Upper lobe of left lung (tissue), 6 donors: ENCODE measurements at regions not wholly inside any gene's neighbourhood (a gene's known extent, or its start where the extent isn't known, plus 50 kb on each side); places are given as distances from the start of the nearest gene placed in this dataset.

ENCODE experiments used
- ATAC-seq, 2 donors: fragments of 200-7000 bp; cut with Tn5 transposase; one replicate each; pipeline ENCODE4 v1.9.1; 2022; ENCODE audit warnings: mild to moderate bottlenecking in 2 of 2, moderate library complexity in 2 of 2; ENCODE audit not compliant: low FRiP score in 2 of 2
- DNase-seq, 2 donors: peaks; one replicate each; pipeline ENCODE4 v3.0.0-alpha.2; 2019 to 2020
- H3K27ac ChIP-seq, 4 donors: fragments of 200-600 bp; sonication (generic); one replicate each; pipeline ENCODE4 v1.5.1; 2016 to 2019
- H3K27me3 ChIP-seq, 4 donors: fragments of 200-600 bp; sonication (generic); one replicate each; pipeline ENCODE4 v1.5.1; 2017 to 2019
- H3K36me3 ChIP-seq, 4 donors: fragments of 200-600 bp; sonication (generic); one replicate each; pipeline ENCODE4 v1.5.1; 2016 to 2019
- H3K4me1 ChIP-seq, 4 donors: fragments of 200-600 bp; sonication (generic); one replicate each; pipeline ENCODE4 v1.5.1; 2018 to 2019
- H3K4me3 ChIP-seq, 4 donors: fragments of 200-600 bp; sonication (generic); one replicate each; pipeline ENCODE4 v1.5.1; 2017 to 2019; ENCODE audit warnings: mild to moderate bottlenecking in 2 of 4, moderate library complexity in 1 of 4
- H3K9me3 ChIP-seq, 4 donors: fragments of 200-600 bp; sonication (generic); one replicate each; pipeline ENCODE4 v1.5.1; 2018 to 2019
- EP300 ChIP-seq, 4 donors: sonication (generic); formaldehyde crosslinking; IDR thresholded peaks; one replicate each; pipeline ENCODE4 v1.5.1; 2017; ENCODE audit warnings: antibody characterized with exemption in 4 of 4, control low read depth in 2 of 4
- POLR2A ChIP-seq, 4 donors: fragments of 450-650 bp; IDR thresholded peaks; one replicate each; pipeline ENCODE4 v1.5.1; 2016 to 2017; ENCODE audit warnings: antibody characterized with exemption in 4 of 4, mild to moderate bottlenecking in 2 of 4
- POLR2AphosphoS5 ChIP-seq, 2 donors: sonication (generic); formaldehyde crosslinking; IDR thresholded peaks; one replicate each; pipeline ENCODE4 v1.5.1; 2017; ENCODE audit warnings: antibody characterized with exemption in 2 of 2
- WGBS, 2 donors: methylation state at CpG; one replicate each; pipeline ENCODE4 v1.1.5; 2017 to 2018; 5-methylcytosine and 5-hydroxymethylcytosine counted together
- TF ChIP-seq, protein P1 (sequence below), 6 experiments: fragments of 450-650 bp in 4 of 6; fragments of 200-600 bp in 2 of 6; sonication (generic) in 2 of 6; IDR thresholded peaks; one replicate each; pipeline ENCODE4 v1.5.1; 2016 to 2019; ENCODE audit warnings: antibody characterized with exemption in 6 of 6
- donor health status: DM: no; HTN: no; CAD: no; lungs with moderate emphysema.
- donor health status: DM: no; HTN: yes; CAD: no; lungs with severe emphysema.

DNA sequence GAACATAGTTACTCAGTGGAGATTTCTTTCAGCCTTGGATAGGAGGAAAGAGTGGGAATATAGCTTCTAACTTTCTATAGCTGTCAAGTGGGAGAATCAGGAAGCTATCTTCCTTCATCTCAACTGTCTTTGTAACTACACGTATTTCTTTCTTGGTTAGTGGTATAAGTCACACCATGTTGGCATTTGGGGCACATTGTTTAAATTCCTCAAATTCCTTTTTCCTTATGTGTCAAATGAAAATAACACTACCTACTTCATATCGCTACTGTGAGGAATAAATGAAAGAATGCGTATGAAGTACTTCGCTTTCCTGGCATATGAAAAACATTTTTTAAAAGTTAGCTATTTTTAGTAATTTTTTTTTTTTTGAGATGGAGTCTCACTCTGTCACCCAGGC, 1082.5 kb upstream of the WWC1 start:
- DNase-seq: no peak
- Histone ChIP-seq H3K36me3 (no peaks in the 10 kb centered on the region), H3K4me1 (no peaks in the 10 kb centered on the region), H3K9me3 (no peaks in the 10 kb centered on the region), H3K4me3 (no peak overlapping the region), H3K27ac (no peak overlapping the region), H3K27me3 (no peaks in the 10 kb centered on the region)
- WGBS, 2 donors: 60 to 64% methylated on average over 4 of the region's 4 CpGs
- no peak for TF ChIP-seq POLR2AphosphoS5 (IDR thresholded peaks at IDR 0.05)
- no peak for TF ChIP-seq POLR2A (IDR thresholded peaks at IDR 0.05)
- TF ChIP-seq, protein P1, sequence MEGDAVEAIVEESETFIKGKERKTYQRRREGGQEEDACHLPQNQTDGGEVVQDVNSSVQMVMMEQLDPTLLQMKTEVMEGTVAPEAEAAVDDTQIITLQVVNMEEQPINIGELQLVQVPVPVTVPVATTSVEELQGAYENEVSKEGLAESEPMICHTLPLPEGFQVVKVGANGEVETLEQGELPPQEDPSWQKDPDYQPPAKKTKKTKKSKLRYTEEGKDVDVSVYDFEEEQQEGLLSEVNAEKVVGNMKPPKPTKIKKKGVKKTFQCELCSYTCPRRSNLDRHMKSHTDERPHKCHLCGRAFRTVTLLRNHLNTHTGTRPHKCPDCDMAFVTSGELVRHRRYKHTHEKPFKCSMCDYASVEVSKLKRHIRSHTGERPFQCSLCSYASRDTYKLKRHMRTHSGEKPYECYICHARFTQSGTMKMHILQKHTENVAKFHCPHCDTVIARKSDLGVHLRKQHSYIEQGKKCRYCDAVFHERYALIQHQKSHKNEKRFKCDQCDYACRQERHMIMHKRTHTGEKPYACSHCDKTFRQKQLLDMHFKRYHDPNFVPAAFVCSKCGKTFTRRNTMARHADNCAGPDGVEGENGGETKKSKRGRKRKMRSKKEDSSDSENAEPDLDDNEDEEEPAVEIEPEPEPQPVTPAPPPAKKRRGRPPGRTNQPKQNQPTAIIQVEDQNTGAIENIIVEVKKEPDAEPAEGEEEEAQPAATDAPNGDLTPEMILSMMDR (IDR thresholded peaks at IDR 0.05): no peak
- no peak for TF ChIP-seq EP300 (IDR thresholded peaks at IDR 0.05)
- no peak for ATAC-seq

GRCh38 chr5:167217097-167217743, 1074.2 kb upstream of the WWC1 start:
- no peak overlapping the region for H3K4me3 ChIP-seq
- 28 to 41% methylated on average over 5 of the region's 5 CpGs for WGBS, 2 donors
- H3K4me1 ChIP-seq: no peaks in the 10 kb centered on the region
- no peak for DNase-seq
- no peak for ATAC-seq
- H3K9me3 ChIP-seq: no peaks in the 10 kb centered on the region
- no peak for TF ChIP-seq EP300 (IDR thresholded peaks at IDR 0.05)
- no peak for TF ChIP-seq POLR2A (IDR thresholded peaks at IDR 0.05)
- no peak overlapping the region for H3K27ac ChIP-seq
- H3K36me3 ChIP-seq: no peaks in the 10 kb centered on the region
- no peaks in the 10 kb centered on the region for H3K27me3 ChIP-seq

- DNase-seq (no peak), ATAC-seq (no peak)
- H3K27ac ChIP-seq: no peak overlapping the region
- H3K4me3 ChIP-seq: no peak overlapping the region
- 20 to 29% methylated on average over 1 of the region's 1 CpG for WGBS, 2 donors
- no peaks in the 10 kb centered on the region for H3K4me1 ChIP-seq
- H3K27me3 ChIP-seq: no peaks in the 10 kb centered on the region
- no peaks in the 10 kb centered on the region for H3K9me3 ChIP-seq
- no peaks in the 10 kb centered on the region for H3K36me3 ChIP-seq
- no peak for TF ChIP-seq EP300 (IDR thresholded peaks at IDR 0.05)
- TF ChIP-seq, protein P1 (IDR thresholded peaks at IDR 0.05): no peak
- TF ChIP-seq POLR2A (IDR thresholded peaks at IDR 0.05): no peak
- no peak for TF ChIP-seq POLR2AphosphoS5 (IDR thresholded peaks at IDR 0.05)
Measured at GRCh38 chr5:167219298-167219697, 1072.1 kb upstream of the WWC1 start.

- no peaks in the 10 kb centered on the region for H3K27me3 ChIP-seq
- no peak overlapping the region for H3K4me3 ChIP-seq
- 91 to 94% methylated on average over 1 of the region's 1 CpG for WGBS, 2 donors
- H3K9me3 ChIP-seq: peaks cover 0 to 16% (median 6%) of the 10 kb centered on the region in 4 donors
- H3K4me1 ChIP-seq: no peaks in the 10 kb centered on the region
- no peak for TF ChIP-seq POLR2A (IDR thresholded peaks at IDR 0.05)
- TF ChIP-seq, protein P1 (IDR thresholded peaks at IDR 0.05): no peak
- TF ChIP-seq POLR2AphosphoS5 (IDR thresholded peaks at IDR 0.05): no peak
- no peak for TF ChIP-seq EP300 (IDR thresholded peaks at IDR 0.05)
- ATAC-seq: no peak
- no peak overlapping the region for H3K27ac ChIP-seq
- H3K36me3 ChIP-seq: no peaks in the 10 kb centered on the region
- no peak for DNase-seq
Measured at GRCh38 chr5:167226386-167226785, 1065.1 kb upstream of the WWC1 start.

- TF ChIP-seq POLR2A (IDR thresholded peaks at IDR 0.05): no peak
- TF ChIP-seq, protein P1 (IDR thresholded peaks at IDR 0.05): no peak
- TF ChIP-seq POLR2AphosphoS5 (IDR thresholded peaks at IDR 0.05): no peak
- no peak for TF ChIP-seq EP300 (IDR thresholded peaks at IDR 0.05)
- WGBS, 2 donors: 87 to 90% methylated on average over 3 of the region's 3 CpGs
Measured at GRCh38 chr5:167228134-167228533, 1063.3 kb upstream of the WWC1 start.

More at GRCh38 chr5:167228134-167228533, 1063.3 kb upstream of the WWC1 start:
- Histone ChIP-seq H3K36me3 (no peaks in the 10 kb centered on the region), H3K4me3 (no peak overlapping the region), H3K4me1 (no peaks in the 10 kb centered on the region), H3K27ac (no peak overlapping the region), H3K9me3 (peaks cover 0 to 16% (median 6%) of the 10 kb centered on the region in 4 donors), H3K27me3 (no peaks in the 10 kb centered on the region)
- no peak for ATAC-seq
- no peak for DNase-seq
